ENCODE measurements at regions not wholly inside any gene's neighbourhood (a gene's known extent, or its start where the extent isn't known, plus 50 kb on each side); places are given as distances from the start of the nearest gene placed in this dataset.

- no peak for DNase-seq
Measured at GRCh38 chr15:39041979-39042495, 477.4 kb upstream of the RASGRP1 start.

- DNase-seq, result no peak
Measured at GRCh38 chr15:39051626-39052322, 487.2 kb upstream of the RASGRP1 start.

GRCh38 chr15:39052323-39052705, 487.7 kb upstream of the RASGRP1 start:
- no peak for DNase-seq

GRCh38 chr15:39053480-39053879, 488.9 kb upstream of the RASGRP1 start:
- DNase-seq, result no peak

GRCh38 chr15:39054128-39054732, 489.6 kb upstream of the RASGRP1 start:
- DNase-seq, result no peak

- DNase-seq, result no peak
Measured at GRCh38 chr15:39056357-39056756, 491.7 kb upstream of the RASGRP1 start.

- DNase-seq, result no peak
Measured at GRCh38 chr15:39058351-39059131, 493.9 kb upstream of the RASGRP1 start.

- DNase-seq, result no peak
Measured at GRCh38 chr15:39059917-39060316, 495.3 kb upstream of the RASGRP1 start.

GRCh38 chr15:39061952-39062464, 497.4 kb upstream of the RASGRP1 start:
- DNase-seq, result no peak

GRCh38 chr15:39066677-39067076, 502.1 kb upstream of the RASGRP1 start:
- DNase-seq, result no peak

GRCh38 chr15:39074341-39074985, 506.4 kb upstream of the THBS1 start:
- DNase-seq, result no peak

GRCh38 chr15:39075311-39075710, 505.6 kb upstream of the THBS1 start:
- no peak for DNase-seq

- no peak for DNase-seq
Measured at GRCh38 chr15:39075756-39076341, 505.0 kb upstream of the THBS1 start.

GRCh38 chr15:39078026-39078425, 502.9 kb upstream of the THBS1 start:
- no peak for DNase-seq

- no peak for DNase-seq
Measured at GRCh38 chr15:39079296-39079847, 501.5 kb upstream of the THBS1 start.

GRCh38 chr15:39083213-39083612, 497.7 kb upstream of the THBS1 start:
- DNase-seq, result no peak

GRCh38 chr15:39084674-39085530, 496.0 kb upstream of the THBS1 start:
- DNase-seq, result peak; percentile 49

GRCh38 chr15:39086641-39087040, 494.2 kb upstream of the THBS1 start:
- DNase-seq, result no peak

GRCh38 chr15:39088156-39088555, 492.7 kb upstream of the THBS1 start:
- DNase-seq, result no peak

GRCh38 chr15:39092354-39092753, 488.5 kb upstream of the THBS1 start:
- no peak for DNase-seq

GRCh38 chr15:39092761-39093160, 488.1 kb upstream of the THBS1 start:
- DNase-seq, result no peak
